ACC112 (cell line): ENCODE measurements at regions not wholly inside any gene's neighbourhood (a gene's known extent, or its start where the extent isn't known, plus 50 kb on each side); places are given as distances from the start of the nearest gene placed in this dataset.

ENCODE experiments used
- H2AFZ ChIP-seq: fragments of 200-600 bp; sonication (generic); one replicate; pipeline ENCODE4 v1.6.0; 2017; ENCODE audit warnings: antibody characterized with exemption, low read length; ENCODE audit not compliant: unreplicated experiment
- H3K27ac ChIP-seq: fragments of 200-600 bp; sonication (generic); 2 replicates; pipeline ENCODE4 v1.5.1; 2014; ENCODE audit warnings: low read depth, mild to moderate bottlenecking, antibody characterized with exemption, low read length, moderate library complexity
- H3K27me3 ChIP-seq: fragments of 200-600 bp; sonication (generic); 2 replicates; pipeline ENCODE4 v1.6.1; 2014; ENCODE audit warnings: mild to moderate bottlenecking, antibody characterized with exemption, low read length, moderate library complexity, mixed read lengths; ENCODE audit not compliant: insufficient read depth
- H3K36me3 ChIP-seq: fragments of 200-600 bp; sonication (generic); 2 replicates; pipeline ENCODE4 v1.6.1; 2016; ENCODE audit warnings: mild to moderate bottlenecking, antibody characterized with exemption, low read length, moderate library complexity, mixed read lengths; ENCODE audit not compliant: insufficient read depth
- H3K4me1 ChIP-seq: fragments of 200-600 bp; sonication (generic); one replicate; pipeline ENCODE4 v1.6.1; 2016; ENCODE audit warnings: low read length, mixed read lengths; ENCODE audit not compliant: insufficient read depth, unreplicated experiment, control insufficient read depth
- H3K4me3 ChIP-seq: fragments of 200-600 bp; sonication (generic); 2 replicates; pipeline ENCODE4 v1.5.1; 2014; ENCODE audit warnings: mild to moderate bottlenecking, low read depth, low read length
- H3K79me2 ChIP-seq: fragments of 200-600 bp; sonication (generic); one replicate; pipeline ENCODE4 v1.6.0; 2016; ENCODE audit warnings: low read length; ENCODE audit not compliant: control insufficient read depth, unreplicated experiment, insufficient read depth

DNA sequence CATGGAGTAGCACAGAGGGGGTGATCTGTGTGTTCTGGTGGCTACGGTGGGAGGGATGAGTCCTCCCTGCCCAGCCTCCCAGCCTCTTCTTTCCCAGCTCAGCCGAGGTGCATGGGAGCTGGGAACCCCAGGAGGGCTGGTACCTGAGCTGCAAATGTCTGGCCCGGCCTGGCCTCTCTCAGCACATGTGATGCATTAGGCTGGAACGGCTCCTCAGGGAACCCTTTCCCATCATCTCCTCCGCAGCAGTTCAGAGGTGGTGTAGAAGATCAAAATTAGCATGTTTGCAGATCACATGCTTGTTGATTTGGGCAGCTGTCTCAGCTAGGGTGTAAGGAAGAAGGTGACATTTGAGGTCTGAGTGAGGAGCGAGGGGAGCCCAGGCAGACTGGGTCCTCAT is 126.6 kb downstream of the EMX2 start:
- Histone ChIP-seq H3K79me2 (no peaks in the 10 kb centered on the region), H3K4me1 (no peaks in the 10 kb centered on the region), H3K36me3 (no peaks in the 10 kb centered on the region), H3K27ac (no peak overlapping the region), H3K4me3 (no peak overlapping the region), H2AFZ (no peak overlapping the region), H3K27me3 (no peaks in the 10 kb centered on the region)

DNA sequence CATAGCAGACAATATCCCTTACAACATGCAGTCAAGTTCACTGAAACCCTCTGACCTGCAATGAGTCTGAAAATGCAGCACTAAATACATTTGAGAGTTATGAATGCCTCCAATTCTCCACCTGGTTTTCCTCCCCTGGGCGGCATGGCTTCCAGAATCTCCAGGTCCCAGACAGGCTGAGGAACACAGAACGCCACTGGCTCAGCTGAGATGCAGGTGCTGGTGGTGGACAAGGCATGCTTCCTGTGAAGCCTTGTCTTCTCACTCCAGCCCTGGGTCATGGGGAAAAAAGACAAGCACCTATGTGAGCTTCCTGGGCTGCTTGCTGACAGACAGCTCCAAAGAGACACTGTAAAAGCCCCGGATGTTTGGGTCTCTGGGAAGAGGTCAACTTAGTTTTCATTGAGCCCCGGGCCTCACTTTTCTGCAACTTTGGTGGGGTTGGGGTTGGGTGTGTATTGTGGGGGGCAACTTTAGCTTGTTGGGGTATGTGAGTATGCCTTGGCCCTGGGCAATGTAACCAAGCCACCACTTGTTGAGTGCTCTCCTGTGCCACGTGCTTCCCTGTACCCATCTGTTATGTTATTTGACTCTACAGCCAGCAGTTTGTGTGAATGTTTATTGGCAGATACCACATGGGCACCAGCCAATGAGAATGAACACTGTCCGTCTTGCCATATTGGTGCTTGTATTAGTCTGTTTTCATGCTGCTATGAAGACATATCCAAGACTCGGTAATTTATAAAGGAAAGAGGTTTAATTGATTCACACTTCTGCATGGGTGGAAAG is 127.8 kb downstream of the EMX2 start:
- Histone ChIP-seq H2AFZ (no peak overlapping the region), H3K36me3 (no peaks in the 10 kb centered on the region), H3K4me1 (no peaks in the 10 kb centered on the region), H3K4me3 (no peak overlapping the region), H3K27me3 (no peaks in the 10 kb centered on the region), H3K27ac (no peak overlapping the region), H3K79me2 (no peaks in the 10 kb centered on the region)

DNA sequence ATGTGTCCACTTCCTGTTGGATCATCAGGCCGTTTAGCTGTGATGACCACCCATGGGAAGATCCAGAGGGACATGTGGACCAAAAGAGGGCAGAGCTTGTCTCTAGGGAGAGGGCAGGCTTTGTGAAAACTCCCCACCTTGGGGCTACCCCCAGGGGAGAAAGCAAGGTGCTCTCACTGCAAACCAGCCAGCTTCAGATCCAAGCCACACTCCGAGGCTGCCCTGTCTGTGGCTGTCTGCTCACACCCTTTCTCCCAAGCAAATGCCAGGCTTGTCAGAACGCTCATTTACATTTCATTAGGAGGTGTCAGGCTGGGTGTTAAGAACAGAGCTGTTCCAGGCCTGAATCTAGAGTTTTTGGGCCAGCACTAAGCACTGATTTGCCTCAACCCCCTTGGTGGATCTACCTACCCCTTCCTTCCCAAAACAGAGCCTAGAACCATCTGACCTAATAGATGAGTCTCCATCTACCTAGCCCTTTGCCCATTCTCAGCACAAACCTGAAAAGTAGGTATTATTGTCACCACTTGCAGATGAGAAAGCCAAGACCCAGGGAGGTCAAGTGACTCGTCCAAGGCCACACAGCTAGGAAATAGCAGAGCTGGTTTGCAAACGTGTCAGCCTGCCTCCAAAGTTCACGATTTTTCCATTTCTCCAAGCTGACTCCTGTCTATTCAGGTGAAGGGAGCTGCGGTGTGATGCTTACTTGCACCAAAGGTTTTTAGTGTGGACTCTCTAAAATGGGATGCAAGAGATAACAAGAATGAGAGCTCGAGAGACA is 130.9 kb downstream of the EMX2 start:
- H3K4me3 ChIP-seq, result no peak overlapping the region
- no peaks in the 10 kb centered on the region for H3K27me3 ChIP-seq
- H3K36me3 ChIP-seq, result no peaks in the 10 kb centered on the region
- H2AFZ ChIP-seq, result no peak overlapping the region
- no peaks in the 10 kb centered on the region for H3K79me2 ChIP-seq
- no peak overlapping the region for H3K27ac ChIP-seq
- no peaks in the 10 kb centered on the region for H3K4me1 ChIP-seq

DNA sequence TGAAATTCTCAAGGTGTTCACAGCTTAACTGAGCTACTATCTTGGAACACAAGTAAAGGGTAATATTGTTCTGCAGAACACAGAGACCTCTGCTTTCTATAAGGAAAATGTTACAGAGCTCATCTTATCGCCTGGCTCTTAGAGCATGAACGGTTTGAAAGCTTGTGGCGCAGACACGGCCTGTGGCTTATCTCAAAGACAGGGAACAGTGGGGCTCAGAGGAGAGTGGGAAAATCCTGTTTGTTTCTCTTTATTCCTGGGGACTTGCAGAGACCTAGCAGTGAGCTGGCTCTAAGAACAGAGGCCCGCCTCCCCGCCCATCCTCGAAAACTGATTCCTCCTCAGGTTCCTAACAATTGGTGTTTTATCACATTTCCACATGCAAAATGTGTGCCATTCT is 131.7 kb downstream of the EMX2 start:
- Histone ChIP-seq H3K4me1 (no peaks in the 10 kb centered on the region), H3K4me3 (no peak overlapping the region), H3K27me3 (no peaks in the 10 kb centered on the region)

DNA sequence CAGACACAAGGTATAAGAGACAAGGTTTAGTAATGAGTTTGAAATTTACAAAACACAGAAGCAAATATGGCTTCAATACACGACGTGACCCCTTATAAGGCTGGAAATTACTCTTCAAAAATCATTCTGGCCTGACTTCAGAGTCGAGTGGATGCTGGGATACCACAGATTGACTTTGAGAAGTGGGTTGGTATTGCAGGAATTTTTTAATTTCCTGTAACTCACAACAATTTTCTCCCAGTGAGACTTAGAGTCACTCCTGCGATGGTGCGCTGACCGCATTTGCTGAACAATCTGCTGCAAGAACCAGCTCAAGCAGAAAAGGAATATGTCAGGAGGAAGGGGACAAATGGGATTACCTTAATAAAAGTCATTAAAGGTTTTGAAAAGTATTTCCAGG is 132.1 kb downstream of the EMX2 start:
- Histone ChIP-seq H3K27me3 (no peaks in the 10 kb centered on the region), H2AFZ (no peak overlapping the region), H3K4me3 (no peak overlapping the region), H3K27ac (no peak overlapping the region), H3K36me3 (no peaks in the 10 kb centered on the region), H3K79me2 (no peaks in the 10 kb centered on the region), H3K4me1 (no peaks in the 10 kb centered on the region)

More for the DNA sequence above, 131.7 kb downstream of the EMX2 start:
- no peaks in the 10 kb centered on the region for H3K79me2 ChIP-seq
- H3K36me3 ChIP-seq, result no peaks in the 10 kb centered on the region
- H2AFZ ChIP-seq, result no peak overlapping the region
- H3K27ac ChIP-seq, result no peak overlapping the region

DNA sequence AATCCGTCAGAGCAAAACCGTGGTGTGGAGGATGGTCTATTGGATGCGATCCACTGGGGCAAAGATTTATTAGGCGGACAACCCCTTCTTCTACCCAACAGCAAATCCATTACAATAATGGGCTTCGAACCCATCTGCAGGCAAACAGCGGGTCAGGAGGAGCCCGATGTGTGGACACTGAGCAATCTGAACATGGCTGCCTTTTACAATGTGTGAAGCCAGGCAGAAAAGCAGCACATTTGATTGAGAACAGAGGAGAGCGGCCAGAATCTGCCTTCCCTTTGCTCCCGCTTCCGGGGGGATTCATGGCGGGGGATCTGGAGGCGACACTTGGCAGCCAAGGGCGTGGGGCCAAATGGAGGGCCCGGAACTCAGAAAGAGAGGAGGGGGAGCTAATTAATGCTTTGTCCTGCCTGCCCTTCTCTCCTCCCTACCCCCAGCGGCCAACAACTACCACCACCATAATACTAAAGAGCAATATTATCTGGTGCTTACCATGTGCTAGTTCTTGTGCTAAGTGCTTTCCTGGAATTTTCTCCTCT is 133.0 kb downstream of the EMX2 start:
- H2AFZ ChIP-seq, result no peak overlapping the region
- no peaks in the 10 kb centered on the region for H3K4me1 ChIP-seq
- no peaks in the 10 kb centered on the region for H3K36me3 ChIP-seq
- no peak overlapping the region for H3K4me3 ChIP-seq
- no peaks in the 10 kb centered on the region for H3K79me2 ChIP-seq
- no peaks in the 10 kb centered on the region for H3K27me3 ChIP-seq
- no peak overlapping the region for H3K27ac ChIP-seq

DNA sequence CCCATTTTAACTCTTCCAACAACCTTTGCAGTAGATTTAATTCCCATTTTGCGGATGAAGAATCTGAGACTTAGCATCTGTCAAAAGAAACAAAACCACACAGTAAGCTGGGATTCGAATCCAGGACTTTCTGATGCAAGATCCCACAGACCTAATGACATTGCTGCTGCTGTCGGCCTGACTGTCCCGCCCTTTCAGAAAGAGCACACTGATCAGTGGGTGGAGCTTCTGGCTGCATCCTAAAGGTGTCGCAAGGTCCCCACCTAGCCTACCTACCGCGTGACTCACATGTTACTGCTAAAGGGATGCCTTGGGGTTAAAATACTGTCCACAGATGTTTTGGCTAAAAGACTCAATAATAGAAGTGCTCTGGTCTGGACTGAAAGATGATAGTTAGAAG is 134.7 kb downstream of the EMX2 start:
- no peak overlapping the region for H2AFZ ChIP-seq
- H3K27me3 ChIP-seq, result no peaks in the 10 kb centered on the region
- H3K4me1 ChIP-seq, result no peaks in the 10 kb centered on the region
- H3K36me3 ChIP-seq, result no peaks in the 10 kb centered on the region
- no peaks in the 10 kb centered on the region for H3K79me2 ChIP-seq
- no peak overlapping the region for H3K4me3 ChIP-seq
- H3K27ac ChIP-seq, result no peak overlapping the region

DNA sequence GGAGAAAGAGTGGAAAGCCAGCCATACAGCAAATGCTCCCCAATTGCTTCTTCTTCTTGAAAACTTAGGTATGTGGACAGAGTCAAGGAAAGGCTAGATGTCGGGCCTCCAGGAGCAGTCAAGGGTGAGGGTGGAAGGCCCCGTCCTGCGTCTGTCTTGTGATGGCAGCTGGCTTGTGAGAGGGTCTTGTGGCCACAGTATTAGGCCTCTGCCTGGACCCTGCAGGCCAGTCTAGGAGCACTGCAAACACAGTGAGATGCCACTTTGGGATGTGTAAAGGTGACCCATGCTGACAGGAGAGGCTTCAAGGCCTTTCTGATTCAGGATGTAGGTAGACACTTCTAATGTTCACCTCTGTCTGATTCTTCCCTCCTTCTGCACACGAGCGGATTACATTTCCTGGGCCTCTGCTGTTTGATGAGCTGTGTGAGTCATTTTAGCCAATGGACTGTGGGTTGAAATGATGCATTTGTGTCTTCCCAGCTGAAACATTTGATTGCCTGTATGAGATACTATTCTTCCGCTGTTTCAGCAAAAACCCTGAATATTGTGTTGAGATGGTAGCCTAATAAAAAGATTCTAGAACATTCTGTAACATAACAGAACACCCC is 135.4 kb downstream of the EMX2 start:
- no peak overlapping the region for H3K4me3 ChIP-seq
- H3K27me3 ChIP-seq, result no peaks in the 10 kb centered on the region
- no peaks in the 10 kb centered on the region for H3K4me1 ChIP-seq
- no peak overlapping the region for H2AFZ ChIP-seq
- no peak overlapping the region for H3K27ac ChIP-seq
- no peaks in the 10 kb centered on the region for H3K79me2 ChIP-seq
- H3K36me3 ChIP-seq, result no peaks in the 10 kb centered on the region

DNA sequence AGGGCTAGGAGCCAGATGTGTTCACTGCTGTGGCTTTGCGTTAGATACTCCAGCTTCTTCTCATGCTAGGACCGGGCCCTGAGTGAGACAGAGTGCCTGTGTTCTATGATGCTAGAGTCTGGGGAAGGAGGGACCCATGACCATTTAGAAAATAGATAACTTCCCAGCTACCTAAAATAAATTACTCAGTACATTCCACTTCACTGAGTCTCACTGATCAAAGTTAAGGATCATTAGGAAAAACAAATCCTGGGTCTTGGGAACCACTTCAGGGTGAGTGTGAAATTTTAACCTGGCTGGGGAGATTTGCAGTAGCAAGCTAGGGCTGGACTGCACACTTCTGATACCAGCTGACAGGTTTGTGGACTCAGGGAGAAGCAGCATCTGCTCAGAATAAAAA is 138.1 kb downstream of the EMX2 start:
- Histone ChIP-seq H3K36me3 (no peaks in the 10 kb centered on the region), H3K4me3 (no peak overlapping the region), H3K4me1 (no peaks in the 10 kb centered on the region), H3K27me3 (no peaks in the 10 kb centered on the region), H3K27ac (no peak overlapping the region), H3K79me2 (no peaks in the 10 kb centered on the region), H2AFZ (no peak overlapping the region)

- no peak overlapping the region for H3K27ac ChIP-seq
- no peak overlapping the region for H2AFZ ChIP-seq
- no peaks in the 10 kb centered on the region for H3K36me3 ChIP-seq
- H3K79me2 ChIP-seq, result no peaks in the 10 kb centered on the region
- H3K4me1 ChIP-seq, result no peaks in the 10 kb centered on the region
- no peak overlapping the region for H3K4me3 ChIP-seq
- H3K27me3 ChIP-seq, result no peaks in the 10 kb centered on the region
These were observed 138.6 kb downstream of the EMX2 start for GRCh38 chr10:117681104-117681503.
